IPS-NIHi7 (cell line): ENCODE measurements at regions not wholly inside any gene's neighbourhood (a gene's known extent, or its start where the extent isn't known, plus 50 kb on each side); places are given as distances from the start of the nearest gene placed in this dataset.
"Not testable (repeated sequence)": the region's sequence is repeated elsewhere in the genome, so short reads cannot be mapped to it uniquely, and the experiment has no call there.

Source experiments
- DNase-seq: peaks from one replicate; pipeline ENCODE4 v3.0.0; 2012; ENCODE audit warnings: mixed read lengths; ENCODE audit errors: extremely low spot score

DNA sequence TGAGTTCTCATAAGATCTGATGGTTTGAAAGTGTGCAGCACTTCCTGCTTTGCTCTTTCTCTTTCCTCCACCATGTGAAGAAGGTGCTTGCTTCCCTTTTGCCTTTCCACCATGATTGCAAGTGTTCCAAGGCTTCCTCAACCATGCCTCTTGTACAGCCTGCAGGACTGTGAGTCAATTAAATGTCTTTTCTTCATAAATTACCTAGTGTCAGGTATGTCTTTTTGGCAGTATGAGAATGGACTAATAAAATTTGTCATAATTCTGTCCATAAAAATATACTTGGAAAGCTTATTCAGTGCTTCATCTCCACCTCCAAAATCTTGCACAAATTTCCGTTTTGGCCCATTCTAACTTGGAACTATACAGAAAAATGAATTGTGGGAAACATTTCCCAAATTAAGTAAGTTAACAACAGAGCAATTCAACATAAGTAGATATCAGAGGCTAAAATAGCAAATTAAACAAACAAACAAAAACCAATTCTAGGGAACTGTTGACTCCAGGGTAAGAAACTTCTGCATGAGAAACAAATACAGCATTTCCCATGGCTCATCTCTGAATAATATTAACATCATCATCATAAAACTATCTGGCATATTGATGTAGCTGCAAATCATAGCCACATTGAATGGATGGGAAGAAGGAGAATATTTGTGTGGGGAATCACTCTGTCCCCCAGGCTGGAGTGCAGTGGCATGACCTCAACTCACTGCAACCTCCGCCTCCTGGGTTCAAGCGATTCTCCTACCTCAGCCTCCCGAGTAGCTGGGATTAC is 459.5 kb upstream of the FAR2 start:
- no peak for DNase-seq

DNA sequence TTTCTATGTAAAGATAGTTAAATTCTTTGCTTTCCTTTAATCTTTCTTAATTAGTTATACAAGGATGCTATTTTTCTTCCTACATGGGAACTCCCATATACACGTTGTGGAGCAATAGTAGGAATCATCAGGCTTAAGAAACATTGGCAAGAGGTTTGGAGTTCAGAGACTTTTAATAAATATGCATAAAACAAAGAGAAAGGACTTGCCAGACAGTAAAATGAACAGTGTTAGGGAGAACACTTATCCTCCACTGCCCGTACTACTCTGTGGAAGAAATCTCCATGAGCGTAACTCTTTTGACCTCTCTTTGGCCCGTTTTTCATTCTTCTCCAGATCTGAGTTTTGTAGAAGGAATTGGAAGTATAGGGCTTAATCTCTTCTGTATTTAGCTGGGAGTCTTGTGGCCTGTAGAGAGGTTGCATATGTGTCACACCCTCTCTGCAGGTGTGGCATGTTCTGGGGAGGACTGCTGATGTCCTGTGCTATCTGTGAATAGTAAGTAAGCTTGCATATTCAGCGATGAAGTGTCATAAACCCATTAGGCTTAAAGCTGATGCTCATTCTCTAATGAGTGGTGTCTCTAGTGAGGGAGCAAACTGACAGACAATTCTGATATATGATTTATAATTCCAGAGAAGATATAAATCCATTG is 455.4 kb upstream of the FAR2 start:
- DNase-seq: no peak

DNA sequence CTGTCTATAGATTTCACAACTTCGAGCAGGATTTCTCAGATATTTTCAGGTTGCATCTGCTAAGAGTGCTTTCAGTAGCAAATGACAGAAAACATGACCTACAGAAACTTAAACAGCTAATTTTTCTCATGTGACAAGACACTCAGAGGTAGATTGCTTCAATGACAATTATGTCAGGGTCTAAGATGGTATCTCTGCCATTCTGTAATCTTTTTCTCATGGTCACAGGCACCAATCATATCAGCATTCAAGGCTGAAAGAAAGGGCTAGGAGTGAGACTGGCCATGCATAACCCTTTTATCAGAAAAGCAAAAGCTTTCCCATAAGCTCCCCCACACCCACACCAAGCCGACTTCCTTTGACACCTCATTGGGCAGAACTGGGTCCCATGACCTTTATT is 450.5 kb upstream of the FAR2 start:
- DNase-seq: no peak

DNA sequence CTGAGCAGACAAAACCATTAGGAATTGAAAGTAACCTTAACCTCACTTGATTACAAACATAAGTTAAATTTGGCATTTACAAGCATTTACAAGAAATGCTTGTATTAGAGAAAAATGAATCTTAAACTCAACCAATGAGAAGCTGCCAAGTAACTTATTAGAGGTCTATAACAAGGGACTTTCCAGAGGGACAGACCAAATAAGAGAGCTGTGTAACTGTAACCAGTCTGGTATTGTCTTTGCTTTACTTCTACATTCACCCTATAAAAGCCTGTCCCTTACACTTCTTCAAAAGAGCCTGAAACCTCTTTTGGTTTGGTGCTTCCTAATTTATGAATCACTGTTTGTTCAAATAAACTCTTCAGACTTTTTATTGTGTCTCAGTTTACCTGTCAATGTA is 450.0 kb upstream of the FAR2 start:
- DNase-seq: no peak

DNA sequence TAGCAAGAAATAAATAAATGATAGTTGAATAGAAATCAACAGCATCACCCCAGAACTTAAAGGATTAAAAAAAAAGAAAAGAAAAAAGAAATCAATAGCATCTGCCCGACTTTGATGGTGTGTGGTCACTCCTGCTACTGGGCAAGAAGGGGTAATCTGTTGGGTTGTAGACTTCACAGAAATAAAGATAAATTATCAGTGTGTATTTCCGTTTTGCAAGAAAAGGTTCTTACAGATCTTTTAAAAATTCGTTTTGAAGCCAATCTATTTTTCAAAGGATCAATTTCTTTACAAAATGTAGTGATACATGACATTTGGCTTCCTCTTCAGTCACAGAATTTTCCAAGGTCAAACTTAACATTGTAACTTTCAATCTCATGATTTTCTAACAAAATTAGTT is 448.9 kb upstream of the FAR2 start:
- DNase-seq: no peak

DNA sequence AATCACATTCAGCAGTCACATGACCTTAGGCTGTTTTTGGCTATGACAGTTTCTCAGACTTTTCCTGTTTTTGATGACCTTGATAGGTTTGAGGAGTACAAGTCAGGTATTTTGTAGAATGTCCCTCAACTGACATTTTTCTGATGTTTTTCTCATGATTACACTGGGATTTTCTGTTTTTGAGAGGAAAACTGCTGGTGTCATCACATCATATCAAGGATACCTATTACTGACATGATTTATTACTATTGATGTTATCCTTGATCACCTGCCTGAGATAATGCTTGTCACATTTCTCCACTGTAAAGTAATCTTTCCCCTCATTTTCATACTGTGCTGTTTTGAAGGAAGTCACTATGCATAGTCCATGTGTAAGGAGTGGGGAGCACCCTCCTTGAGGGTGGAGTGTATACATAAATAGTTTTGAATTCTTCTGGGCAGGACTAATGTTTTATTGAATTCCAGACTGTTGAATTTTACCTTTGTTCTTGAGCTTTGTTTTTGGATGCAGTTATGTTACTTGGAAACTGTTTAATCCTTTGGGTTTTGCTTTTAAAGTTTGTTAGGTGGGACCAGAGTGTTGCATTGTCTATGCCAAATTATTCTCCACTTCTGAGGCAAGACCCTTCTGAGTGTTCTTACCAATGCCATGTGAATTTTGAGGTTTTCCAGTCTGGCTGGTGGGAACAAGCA is 444.5 kb upstream of the FAR2 start:
- DNase-seq: no peak

DNA sequence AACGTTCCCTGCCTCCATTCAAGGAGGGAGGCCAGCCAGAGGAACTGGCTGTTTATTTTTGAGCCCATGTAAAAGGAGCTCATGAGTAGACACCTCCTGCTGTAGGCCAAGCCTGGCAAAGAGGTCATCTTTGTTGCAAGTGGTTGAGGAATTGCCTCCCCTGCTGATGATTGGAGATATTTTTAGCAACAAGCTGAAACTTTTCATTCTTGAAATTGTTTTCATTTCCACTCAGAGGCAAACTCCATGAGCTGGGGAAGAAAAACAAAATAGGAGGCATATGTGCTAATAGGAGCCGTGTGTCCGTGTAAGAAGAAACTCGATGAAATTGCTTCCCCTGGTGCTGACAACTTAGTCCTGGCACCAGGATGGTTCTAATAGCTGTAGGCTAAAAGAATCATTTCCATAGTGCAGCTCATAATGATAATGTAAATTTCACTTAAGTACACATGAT is 440.1 kb upstream of the FAR2 start:
- no peak for DNase-seq

DNA sequence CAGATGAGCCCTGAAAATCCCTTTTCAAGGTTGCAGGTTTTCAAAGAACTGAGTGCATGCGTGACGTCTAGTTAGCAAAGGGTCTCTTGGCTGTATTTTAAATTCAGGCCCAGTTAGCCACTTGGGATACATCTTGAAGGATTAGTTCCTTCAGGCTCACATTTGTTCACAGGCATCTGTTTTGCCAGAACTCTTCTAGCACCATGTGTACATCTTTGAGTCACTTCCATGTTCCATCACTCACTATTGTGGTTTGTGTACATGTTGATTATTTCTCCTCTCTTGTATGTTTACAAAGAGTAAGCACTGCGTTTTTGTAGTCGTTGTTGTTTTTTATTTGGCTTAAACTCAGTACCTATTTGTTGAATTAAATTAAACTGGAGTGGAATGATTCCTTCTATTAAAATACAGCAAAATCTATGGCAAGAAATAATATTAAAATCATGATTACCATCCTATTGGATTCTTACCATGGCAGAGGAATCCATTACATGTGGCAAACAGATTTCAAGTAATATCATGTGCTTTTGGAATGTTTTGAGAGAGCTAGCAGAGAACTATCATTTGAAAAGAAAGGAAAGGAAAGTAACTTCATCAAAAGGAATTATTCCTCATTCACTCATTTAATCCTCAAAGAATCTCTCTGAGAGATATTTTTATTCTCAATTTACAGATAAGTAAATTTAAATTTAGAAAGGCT is 438.9 kb upstream of the FAR2 start:
- no peak for DNase-seq

DNA sequence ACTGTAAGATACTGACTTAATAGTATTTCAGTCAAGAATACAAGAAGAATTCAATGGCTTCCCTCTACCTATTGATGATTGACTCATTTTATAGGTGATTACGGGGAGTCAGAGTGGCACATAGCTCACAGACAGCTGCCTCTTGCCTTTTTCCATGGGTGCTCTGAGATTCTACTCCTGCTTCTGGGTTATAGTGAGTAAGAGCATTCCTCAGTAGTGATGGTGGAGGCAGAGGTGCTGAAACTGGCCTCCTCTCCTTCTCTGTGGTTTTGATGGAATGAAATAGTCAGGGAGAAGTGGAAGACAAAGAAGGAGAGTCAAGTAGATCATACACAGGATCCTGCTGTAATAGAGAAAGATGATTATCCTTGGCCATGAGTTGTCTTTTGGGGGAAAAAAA is 438.2 kb upstream of the FAR2 start:
- DNase-seq: no peak

DNA sequence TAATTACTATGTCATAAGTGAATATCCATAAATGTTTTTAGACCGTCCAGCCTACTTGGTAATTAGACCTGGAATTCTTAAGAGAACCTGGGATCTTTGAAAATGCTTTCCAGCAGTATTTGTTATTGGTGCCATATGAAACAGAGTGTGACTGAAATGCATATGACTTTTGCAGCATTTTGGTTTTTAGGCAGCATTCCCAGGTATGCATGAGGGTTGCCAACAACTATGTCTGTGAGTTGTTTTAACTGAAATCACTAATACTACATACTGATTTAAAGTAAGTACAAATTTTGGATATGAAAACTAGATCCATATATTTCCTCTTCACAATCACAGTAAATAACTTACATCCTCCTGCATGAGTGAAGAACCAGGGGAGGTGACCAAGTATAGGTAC is 437.7 kb upstream of the FAR2 start:
- DNase-seq: no peak

DNA sequence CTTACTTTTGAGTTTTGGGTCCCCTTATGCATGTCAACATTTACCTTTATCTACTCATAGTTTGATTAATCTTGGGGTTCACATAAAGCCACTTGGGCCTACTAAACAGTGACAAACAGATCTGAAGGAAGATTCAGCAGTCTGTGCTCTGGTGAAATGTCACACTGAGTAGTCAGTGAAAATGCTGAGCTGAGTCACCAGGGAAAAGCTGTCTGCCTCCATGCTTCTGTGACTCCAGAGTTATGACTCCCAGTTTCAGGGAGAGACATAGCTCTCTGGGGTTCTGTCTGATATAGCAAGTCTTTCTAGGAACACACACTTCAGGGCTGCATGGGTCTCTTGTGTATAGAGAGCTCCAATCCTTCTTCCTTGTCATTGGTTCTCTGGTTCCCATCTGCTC is 406.3 kb upstream of the FAR2 start:
- no peak for DNase-seq

DNA sequence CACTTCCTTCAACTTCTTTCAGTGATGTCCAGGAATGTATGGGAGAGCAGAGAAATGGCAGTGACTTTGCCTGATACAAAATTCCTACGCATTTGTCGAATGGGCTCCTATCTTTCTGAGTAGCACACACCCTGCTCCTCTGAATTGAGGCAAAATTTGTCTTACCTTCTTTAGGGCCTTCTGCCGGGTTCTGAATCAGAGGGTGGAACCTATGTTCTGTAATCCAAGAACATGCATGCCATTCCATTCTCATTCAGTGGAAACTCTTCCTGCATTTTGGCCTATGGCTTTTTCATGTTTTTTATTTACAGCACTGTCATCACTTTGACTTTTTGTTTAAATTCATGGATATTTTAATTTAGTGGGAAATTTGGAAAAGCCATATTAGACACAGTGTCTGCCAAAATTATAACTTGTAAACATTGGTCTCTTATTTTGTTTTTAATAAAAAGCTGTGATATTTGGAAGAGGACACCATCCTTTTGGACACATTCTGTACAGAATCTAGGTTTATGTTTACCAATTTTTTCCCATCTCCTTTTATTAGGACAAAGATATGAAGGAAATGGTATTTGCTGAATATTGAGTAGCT is 402.2 kb upstream of the FAR2 start:
- no peak for DNase-seq

DNA sequence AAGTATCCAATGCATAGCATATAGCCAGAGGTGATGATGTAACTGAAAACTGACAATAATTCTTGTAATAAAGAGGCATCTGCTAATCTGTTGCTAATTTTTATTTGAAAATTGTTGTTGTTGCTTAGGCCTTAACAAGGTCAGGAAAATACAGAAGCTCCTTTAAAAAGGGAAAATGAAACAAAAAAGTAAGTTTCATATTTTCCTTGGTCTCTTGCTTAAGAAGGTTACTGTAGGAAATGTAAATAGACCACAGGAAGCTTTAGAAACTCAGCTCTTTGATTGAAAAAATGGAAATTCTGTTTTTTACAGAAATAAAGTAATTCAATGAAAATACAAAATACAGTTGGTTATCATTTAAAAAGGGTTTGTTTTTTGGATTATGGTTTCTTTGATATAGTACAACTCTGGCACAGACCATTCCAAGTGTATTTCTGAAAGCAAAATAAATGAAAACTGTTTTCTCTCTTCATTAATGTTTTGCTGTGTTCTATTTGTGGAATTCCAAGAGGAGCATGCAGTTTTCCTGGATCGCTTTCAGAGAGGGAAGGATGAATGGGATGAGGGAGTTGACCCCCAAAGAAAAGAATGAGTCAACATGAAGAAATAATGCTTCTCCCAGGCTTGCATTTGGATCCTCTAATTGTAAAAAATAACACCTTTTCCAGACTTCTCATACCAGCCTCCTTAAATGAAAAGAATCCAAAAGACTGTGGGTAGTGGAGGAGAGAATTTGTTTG is 398.0 kb upstream of the FAR2 start:
- DNase-seq: no peak

DNA sequence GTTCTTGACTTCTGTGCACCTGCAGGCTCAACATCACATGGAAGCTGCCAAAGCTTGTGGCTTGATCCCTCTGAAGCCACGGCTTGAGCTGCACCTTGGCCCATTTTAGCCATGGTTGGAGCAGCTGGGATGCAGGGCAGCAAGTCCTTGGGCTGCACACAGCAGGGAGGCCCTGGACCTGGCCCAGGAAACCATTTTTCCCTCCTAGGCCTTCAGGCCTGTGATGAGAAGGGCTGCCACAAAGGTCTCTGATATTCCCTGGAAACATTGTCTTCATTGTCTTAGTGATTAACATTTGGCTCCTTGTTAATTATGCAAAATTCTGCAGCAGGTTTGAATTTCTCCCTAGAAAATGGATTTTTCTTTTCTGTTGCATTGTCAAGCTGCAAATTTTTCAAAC is 394.1 kb upstream of the FAR2 start:
- no peak for DNase-seq

DNA sequence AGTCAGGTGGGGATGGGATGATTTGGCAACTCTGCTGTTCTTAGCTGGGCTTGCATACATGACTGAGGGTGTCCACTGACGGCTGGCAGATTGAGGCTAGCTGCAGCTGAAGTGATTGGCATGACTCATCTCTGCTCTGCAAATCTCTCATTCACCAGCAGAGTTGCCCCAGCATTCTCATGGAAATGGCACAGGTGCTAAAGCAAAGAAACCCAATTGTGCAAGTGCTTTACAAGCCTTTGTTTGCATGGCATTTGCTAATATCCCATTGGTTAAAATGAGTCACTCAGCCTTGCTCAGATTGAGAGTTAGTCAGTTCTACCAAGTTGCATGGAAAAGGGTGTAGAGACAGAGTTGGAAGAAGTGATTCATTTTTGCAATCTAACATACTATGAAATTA is 389.7 kb upstream of the FAR2 start:
- DNase-seq: peak; percentile 65

DNA sequence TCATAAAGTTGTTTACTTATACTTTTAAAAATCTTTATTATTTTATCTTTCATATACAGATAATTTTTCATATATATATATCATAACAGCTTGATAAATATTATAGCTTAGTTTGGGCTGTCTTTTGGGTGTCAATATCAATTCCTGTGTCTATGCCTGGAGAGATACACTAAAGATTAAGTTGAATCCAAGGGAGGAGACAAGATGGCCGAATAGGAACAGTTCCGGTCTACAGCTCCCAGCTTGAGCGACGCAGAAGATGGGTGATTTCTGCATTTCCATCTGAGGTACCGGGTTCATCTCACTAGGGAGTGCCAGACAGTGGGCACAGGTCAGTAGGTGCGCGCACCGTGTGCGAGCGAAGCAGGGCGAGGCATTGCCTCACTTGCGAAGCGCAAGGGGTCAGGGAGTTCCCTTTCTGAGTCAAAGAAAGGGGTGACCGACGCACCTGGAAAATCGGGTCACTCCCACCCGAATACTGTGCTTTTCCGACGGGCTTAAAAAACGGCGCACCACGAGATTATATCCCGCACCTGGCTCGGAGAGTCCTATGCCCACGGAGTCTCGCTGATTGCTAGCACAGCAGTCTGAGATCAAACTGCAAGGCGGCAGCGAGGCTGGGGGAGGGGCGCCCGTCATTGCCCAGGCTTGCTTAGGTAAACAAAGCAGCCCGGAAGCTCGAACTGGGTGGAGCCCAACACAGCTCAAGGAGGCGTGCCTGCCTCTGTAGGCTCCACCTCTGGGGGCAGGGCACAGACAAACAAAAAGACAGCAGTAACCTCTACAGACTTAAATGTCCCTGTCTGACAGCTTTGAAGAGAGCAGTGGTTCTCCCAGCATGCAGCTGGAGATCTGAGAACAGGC is 388.8 kb upstream of the FAR2 start:
- DNase-seq: not testable (repeated sequence)

DNA sequence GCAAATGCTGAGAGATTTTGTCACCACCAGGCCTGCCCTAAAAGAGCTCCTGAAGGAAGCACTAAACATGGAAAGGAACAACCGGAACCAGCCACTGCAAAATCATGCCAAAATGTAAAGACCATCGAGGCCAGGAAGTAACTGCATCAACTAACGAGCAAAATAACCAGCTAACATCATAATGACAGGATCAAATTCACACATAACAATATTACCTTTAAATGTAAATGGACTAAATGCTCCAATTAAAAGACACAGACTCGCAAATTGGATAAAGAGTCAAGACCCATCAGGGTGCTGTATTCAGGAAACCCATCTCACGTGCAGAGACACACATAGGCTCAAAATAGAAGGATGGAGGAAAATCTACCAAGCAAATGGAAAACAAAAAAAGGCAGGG is 387.2 kb upstream of the FAR2 start:
- DNase-seq: not testable (repeated sequence)

DNA sequence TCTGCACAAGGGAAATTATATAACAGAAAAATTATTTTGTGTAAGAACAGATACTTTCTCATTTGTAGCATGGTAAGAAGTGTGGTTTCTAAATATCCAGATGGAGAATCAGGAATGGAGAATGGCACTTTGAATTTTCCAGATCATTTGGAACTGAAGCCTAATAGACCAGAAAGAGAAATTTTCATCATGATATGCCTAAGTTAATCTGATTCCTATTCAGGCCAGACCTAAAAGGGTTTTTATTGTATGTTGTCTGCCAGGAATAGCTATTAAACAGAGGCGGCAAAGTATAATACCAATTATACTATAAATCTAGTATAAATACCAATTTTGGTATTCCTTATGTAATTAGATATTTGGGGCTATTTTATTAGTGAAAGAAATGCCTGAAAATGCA is 382.7 kb upstream of the FAR2 start:
- no peak for DNase-seq

DNA sequence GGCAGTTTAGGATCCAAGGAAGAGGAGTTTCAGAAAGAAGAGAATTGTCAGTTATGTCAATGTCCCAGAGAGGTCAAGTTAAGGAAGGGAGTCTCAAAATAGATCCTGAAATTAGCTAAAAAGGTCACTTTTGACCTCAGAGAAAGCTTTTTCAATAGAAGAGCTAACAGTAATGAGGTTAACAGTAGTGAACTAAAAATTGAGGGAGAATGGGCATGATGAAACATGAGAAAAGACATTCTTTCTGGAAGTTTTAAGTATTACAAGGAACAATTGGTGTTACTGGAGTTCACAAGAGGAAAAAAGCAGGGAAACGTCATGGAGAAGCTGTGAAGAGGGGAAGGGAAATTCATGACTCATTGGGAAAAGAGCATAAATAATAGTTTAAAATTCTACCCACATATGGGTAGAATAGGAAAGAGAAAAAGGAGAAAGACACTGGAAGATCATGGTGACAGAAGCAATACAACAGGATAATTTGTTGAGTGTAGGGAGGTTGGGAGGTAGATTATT is 381.2 kb upstream of the FAR2 start:
- no peak for DNase-seq

DNA sequence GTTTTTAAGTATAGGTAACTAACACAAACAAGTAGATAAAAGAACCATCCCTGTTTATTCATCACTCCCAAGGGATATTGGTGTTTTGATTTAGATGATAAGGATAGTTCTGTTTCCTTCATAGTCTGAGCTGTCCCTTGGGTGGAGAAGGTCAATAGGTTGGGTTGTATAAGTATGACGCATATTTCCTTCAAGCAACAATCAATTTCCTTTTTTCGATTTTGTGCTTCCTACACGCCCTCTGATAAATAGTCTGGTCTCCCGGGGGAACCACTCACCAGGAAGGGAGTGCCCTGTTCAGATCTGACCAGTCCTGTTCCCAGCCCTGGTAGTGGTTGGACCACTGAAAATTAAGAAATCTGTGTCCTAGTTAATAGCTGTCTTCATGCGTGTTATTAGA is 378.8 kb upstream of the FAR2 start:
- no peak for DNase-seq
